GM21737 (cell line): ENCODE measurements at regions not wholly inside any gene's neighbourhood (a gene's known extent, or its start where the extent isn't known, plus 50 kb on each side); places are given as distances from the start of the nearest gene placed in this dataset.

Experiments used
- ATAC-seq: cut with Tn5 transposase; IDR thresholded peaks from one replicate; pipeline ENCODE4 v1.9.1; 2021; ENCODE audit warnings: mild to moderate bottlenecking, moderate library complexity; ENCODE audit not compliant: unreplicated experiment

GRCh38 chr5:4542145-4542778, 597.9 kb upstream of the ADAMTS16 start:
- no peak for ATAC-seq

DNA sequence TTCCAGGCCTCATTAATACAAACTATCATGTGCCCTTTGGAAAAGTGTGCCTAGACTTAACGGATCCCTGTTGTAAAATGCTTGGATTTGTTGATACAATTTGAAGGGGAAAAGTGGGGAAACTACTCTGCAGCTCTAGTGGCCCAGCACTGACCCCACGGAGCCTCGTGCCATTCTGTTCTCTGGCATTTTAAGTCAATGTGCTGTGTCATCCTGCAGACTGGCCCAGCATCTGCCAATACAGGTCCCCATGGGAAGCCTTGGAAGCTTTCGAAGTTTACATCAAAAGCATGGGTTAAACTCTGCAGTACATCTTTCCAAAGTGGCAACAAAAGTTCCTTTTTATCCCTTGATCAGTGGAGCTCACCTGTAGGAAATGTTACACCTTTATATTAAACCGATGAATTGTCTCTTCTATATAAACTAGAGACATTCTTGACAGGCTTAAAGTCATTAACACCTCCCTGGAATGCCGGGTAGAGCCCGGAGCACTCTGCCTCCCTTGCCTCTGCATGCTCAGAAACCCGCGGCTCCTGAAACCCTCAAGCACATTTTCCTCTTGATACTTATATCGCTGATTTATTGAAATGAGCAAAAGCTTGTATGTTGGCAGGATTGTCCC, 596.0 kb upstream of the ADAMTS16 start:
- ATAC-seq = no peak

DNA sequence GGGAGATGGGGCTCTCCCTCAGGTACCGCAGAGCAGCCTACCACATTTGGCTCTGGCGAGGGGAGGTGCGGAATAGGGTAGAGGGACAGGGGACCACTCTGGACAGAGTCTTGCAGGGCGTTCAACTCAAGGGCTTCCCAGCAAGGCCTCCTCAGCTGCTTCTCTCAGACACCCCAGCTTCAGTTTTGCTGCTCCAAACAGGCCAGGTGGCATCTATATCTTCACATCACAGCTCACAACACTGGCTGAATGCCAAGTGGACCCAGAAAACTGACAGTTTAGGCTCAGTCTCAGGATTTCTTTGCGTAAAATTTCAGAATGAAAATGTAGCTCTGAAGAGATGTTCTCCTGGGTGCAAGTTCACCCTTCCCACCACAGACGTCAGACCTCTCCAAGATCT, 592.6 kb upstream of the ADAMTS16 start:
- ATAC-seq = no peak

DNA sequence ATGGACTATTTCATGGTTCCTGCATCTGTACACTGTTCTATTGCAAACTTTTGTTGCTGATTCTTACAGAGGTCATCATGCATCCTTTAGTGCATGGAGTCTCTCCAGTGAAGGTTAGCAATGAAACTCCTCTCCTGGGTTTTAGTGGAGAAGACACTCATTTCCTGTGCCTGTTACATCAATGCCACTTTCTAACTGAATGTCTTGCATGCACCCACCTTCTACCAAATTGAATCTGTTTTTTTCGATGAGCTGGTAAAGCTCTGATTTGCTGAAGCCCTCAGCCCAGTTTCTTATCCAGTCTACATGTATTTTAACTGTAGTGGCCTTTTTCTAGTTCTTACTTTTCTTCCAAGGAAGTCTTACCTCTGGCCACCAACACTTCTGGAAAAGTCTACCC, 591.8 kb upstream of the ADAMTS16 start:
- no peak for ATAC-seq

- no peak for ATAC-seq
These were observed 590.8 kb upstream of the ADAMTS16 start for GRCh38 chr5:4549351-4549750.

DNA sequence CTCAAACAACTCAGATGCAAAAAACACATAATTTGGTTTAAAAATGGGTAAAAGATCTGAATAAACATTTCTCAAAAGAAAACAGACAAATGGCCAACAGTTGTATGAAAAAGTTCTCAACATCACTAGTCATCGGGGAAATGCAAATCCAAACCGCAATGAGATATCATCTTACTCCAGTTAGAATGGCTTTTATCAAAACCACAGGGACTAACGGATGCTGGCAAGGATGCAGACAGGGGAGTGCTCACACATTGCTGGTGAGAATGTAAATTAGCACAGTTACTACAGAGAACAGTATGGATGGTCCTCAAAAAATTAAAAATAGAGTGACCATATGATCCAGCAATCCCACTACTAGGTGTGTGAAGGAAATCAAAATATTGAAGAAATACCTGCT, 589.1 kb upstream of the ADAMTS16 start:
- no peak for ATAC-seq

GRCh38 chr5:4553130-4553529, 587.0 kb upstream of the ADAMTS16 start:
- no peak for ATAC-seq

DNA sequence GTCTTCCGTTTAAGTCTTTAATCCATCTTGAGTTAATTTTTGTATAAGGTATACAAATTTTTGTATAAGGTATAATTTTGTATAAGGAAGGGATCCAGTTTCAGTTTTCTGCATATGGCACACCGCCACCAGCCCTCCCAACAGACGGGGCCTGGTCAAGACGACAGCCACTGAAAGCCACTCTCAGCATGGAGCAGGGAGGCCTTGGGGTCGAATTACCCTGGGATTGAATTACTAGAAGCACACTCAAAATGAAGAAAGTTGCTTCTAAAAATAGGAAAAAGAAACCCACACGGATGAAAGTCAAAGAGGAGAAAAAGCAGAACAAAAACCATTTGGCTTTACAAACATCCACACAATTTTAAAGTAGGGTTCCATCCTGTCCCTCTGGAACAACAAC, 586.2 kb upstream of the ADAMTS16 start:
- ATAC-seq = no peak

GRCh38 chr5:4555725-4556285, 584.3 kb upstream of the ADAMTS16 start:
- ATAC-seq = no peak

GRCh38 chr5:4561403-4561802, 578.7 kb upstream of the ADAMTS16 start:
- ATAC-seq = no peak

DNA sequence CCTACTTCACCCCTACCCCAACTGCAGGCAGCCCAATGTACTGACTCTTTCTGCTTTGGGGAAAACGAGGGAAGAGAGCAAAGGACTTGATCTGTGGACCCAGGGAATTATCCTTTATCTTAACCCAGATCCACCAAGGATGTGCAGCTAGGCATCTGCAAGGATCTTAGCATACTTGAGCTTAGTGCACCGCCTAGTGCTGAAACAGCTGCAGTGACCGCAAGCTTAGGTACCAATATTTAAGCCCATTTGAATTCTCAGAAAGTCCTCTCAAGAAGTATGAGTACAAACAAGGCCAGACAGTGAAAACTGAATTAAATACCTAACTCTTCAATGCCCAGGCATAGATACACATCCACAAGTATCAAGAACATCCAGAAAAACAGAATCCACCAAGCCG, 576.7 kb upstream of the ADAMTS16 start:
- ATAC-seq = no peak

DNA sequence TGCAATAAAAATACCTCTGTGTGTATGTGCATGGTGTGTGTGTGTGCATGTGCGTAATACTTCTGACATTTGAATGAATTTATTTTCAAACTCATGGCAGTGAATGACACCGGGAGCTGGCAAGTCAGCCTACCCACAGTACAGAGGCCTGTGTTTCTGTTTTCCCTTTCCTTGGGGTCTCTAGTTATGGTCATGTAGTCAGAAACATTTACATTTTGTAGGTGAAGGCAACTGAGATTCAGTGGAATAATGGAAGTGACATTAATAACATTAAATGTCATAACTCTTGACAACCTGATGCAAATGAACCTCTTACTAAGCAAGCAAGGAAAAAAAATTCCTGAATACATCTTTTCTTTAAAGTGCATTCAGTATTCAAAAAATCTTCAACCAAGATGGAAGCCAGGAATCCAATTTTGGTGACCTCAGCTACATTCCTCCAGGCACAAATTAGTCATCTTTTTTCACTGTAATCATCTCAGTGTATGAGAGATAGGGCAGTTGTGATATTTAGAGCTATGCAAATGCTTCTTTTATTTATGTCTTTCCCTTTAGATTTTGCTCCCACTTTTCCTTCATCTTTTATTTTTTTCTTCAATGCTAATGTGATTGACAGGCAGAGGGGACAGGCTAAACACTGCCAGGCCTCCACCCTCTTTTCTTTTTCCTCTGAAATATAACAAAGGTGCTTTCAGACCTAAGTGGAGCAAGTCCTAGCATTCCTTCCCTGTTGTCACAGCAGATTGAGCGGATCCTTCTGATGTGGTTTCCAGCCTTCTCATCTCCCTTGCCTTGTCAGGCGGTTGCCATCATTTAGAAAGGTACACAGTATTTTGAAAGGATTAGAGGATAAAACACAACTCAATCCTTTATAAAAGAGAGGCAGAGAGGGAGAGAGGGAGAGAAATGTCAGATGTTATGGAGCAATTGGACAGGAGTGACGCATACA, 569.8 kb upstream of the ADAMTS16 start:
- no peak for ATAC-seq

- no peak for ATAC-seq
These were observed 568.7 kb upstream of the ADAMTS16 start for GRCh38 chr5:4571248-4571948.

DNA sequence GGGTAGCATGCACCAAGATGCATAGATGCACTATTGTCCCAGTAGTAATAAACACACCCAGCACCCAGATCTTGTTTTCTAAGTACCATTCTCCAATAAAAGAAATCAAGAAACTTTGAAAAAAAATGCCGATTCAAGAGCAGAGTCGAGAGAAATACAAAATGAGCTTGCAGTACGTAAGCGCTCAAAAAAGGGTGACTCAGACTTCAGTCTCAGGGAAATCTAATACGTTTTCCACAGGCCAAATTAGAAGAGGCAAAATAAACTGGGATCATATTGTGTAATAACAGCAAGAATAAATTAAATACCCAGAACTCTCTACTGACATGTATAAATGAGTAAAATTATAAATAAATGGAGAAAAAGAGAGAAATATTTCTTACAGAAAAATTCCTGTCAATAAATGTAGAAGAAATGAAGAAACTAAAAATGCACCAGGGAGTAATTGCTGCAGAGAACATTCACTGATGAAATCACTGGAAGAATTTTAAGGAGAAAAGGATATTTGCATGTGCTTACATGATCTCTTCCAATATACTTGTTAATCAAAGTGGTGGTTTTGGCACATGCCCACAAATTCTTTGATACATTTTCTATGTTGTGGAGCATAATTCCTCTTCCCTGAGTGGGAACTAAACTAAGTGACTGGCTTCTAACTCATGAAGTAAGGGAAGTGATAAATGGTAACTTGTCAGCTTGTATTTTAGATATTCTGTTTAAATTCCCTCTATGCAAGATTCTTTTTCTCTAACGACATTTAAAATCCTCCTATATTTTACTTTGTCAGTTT, 567.6 kb upstream of the ADAMTS16 start:
- no peak for ATAC-seq

GRCh38 chr5:4575608-4576007, 564.5 kb upstream of the ADAMTS16 start:
- ATAC-seq = no peak

GRCh38 chr5:4576161-4576748, 563.9 kb upstream of the ADAMTS16 start:
- no peak for ATAC-seq

GRCh38 chr5:4576908-4577307, 563.2 kb upstream of the ADAMTS16 start:
- ATAC-seq = no peak

GRCh38 chr5:4579679-4580078, 560.5 kb upstream of the ADAMTS16 start:
- no peak for ATAC-seq

DNA sequence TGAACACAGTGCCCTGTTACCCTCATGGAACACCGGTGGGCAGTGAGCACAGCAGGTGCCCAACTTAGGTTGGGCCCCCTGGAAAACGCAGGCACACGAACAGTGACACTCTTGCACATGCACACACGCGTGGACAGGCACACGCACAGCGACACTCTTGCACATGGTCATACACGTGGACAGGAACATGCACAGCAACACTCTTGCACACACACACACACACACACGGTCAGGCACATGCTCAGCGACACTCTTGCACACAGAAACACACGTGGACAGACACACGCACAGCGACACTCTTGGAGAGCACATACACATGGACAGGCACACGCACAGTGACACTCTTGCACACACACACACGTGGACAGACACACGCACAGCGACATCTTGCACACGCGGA, 559.4 kb upstream of the ADAMTS16 start:
- ATAC-seq = no peak

- no peak for ATAC-seq
These were observed 558.8 kb upstream of the ADAMTS16 start for GRCh38 chr5:4581289-4581688.
